ENCODE measurements at regions not wholly inside any gene's neighbourhood (a gene's known extent, or its start where the extent isn't known, plus 50 kb on each side); places are given as distances from the start of the nearest gene placed in this dataset.
"Not testable (repeated sequence)": the region's sequence is repeated elsewhere in the genome, so short reads cannot be mapped to it uniquely, and the experiment has no call there.

- no peak for DNase-seq (ENCODE audit: low spot score in 2 of 2)
- Histone ChIP-seq H3K27me3 (ENCODE audit: low read depth) (no peaks in the 10 kb centered on the region), H3K4me1 (no peaks in the 10 kb centered on the region), H3K36me3 (replicated peaks) (no peaks in the 10 kb centered on the region), H3K4me3 (no peak overlapping the region), H3K9me3 (no peaks in the 10 kb centered on the region)
- in situ Hi-C loops (cut with MboI; ENCODE audit: low sequenced_read_pairs) = no loop called here
These were observed 324.6 kb upstream of the RND3 start for GRCh38 chr2:150812066-150812465.

GRCh38 chr2:150811259-150811855 is 323.9 kb upstream of the RND3 start:
- no peaks in the 10 kb centered on the region for H3K9me3 ChIP-seq
- H3K36me3 ChIP-seq (replicated peaks) = no peaks in the 10 kb centered on the region
- no peak overlapping the region for H3K4me3 ChIP-seq
- in situ Hi-C loops (cut with MboI; ENCODE audit: low sequenced_read_pairs) = no loop called here
- no peak for DNase-seq (ENCODE audit: low spot score in 2 of 2)
- H3K27me3 ChIP-seq (ENCODE audit: low read depth) = no peaks in the 10 kb centered on the region
- H3K4me1 ChIP-seq = no peaks in the 10 kb centered on the region

GRCh38 chr2:150809103-150809502 is 321.6 kb upstream of the RND3 start:
- DNase-seq (ENCODE audit: low spot score in 2 of 2) = no peak
- Histone ChIP-seq H3K36me3 (replicated peaks) (no peaks in the 10 kb centered on the region), H3K9me3 (no peaks in the 10 kb centered on the region), H3K4me3 (no peak overlapping the region), H3K4me1 (no peaks in the 10 kb centered on the region), H3K27me3 (ENCODE audit: low read depth) (no peaks in the 10 kb centered on the region)
- in situ Hi-C loops (cut with MboI; ENCODE audit: low sequenced_read_pairs) = no loop called here

GRCh38 chr2:150806336-150806735 is 318.9 kb upstream of the RND3 start:
- H3K9me3 ChIP-seq = no peaks in the 10 kb centered on the region
- no peaks in the 10 kb centered on the region for H3K36me3 ChIP-seq (replicated peaks)
- in situ Hi-C loops (cut with MboI; ENCODE audit: low sequenced_read_pairs) = no loop called here
- DNase-seq (ENCODE audit: low spot score in 2 of 2) = no peak
- no peaks in the 10 kb centered on the region for H3K4me1 ChIP-seq
- H3K27me3 ChIP-seq (ENCODE audit: low read depth) = no peaks in the 10 kb centered on the region
- H3K4me3 ChIP-seq = no peak overlapping the region

GRCh38 chr2:150803689-150804398 is 316.4 kb upstream of the RND3 start:
- no peaks in the 10 kb centered on the region for H3K4me1 ChIP-seq
- H3K36me3 ChIP-seq (replicated peaks) = no peaks in the 10 kb centered on the region
- H3K27me3 ChIP-seq (ENCODE audit: low read depth) = no peaks in the 10 kb centered on the region
- in situ Hi-C loops (cut with MboI; ENCODE audit: low sequenced_read_pairs) = no loop called here
- DNase-seq (ENCODE audit: low spot score in 2 of 2) = no peak
- no peaks in the 10 kb centered on the region for H3K9me3 ChIP-seq
- no peak overlapping the region for H3K4me3 ChIP-seq

GRCh38 chr2:150802635-150803034 is 315.2 kb upstream of the RND3 start:
- DNase-seq (ENCODE audit: low spot score in 2 of 2) = no peak

GRCh38 chr2:150796236-150796635 is 308.8 kb upstream of the RND3 start:
- H3K27me3 ChIP-seq (ENCODE audit: low read depth); in situ Hi-C loops (cut with MboI; ENCODE audit: low sequenced_read_pairs); H3K9me3 ChIP-seq; H3K36me3 ChIP-seq (replicated peaks); DNase-seq (ENCODE audit: low spot score in 2 of 2); H3K4me3 ChIP-seq; H3K4me1 ChIP-seq: not testable (repeated sequence)

More at GRCh38 chr2:150802635-150803034, 315.2 kb upstream of the RND3 start:
- Histone ChIP-seq H3K27me3 (ENCODE audit: low read depth) (no peaks in the 10 kb centered on the region), H3K4me3 (no peak overlapping the region), H3K36me3 (replicated peaks) (no peaks in the 10 kb centered on the region), H3K9me3 (no peaks in the 10 kb centered on the region), H3K4me1 (no peaks in the 10 kb centered on the region)
- in situ Hi-C loops (cut with MboI; ENCODE audit: low sequenced_read_pairs) = no loop called here

GRCh38 chr2:150792780-150793300 is 305.4 kb upstream of the RND3 start:
- peaks cover 4% of the 10 kb centered on the region; the same call in 1 of the 2 replicates for H3K9me3 ChIP-seq
- H3K4me1 ChIP-seq = peaks cover 4% of the 10 kb centered on the region; the same call in 1 of the 2 replicates
- no peak overlapping the region for H3K4me3 ChIP-seq
- no peaks in the 10 kb centered on the region for H3K27me3 ChIP-seq (ENCODE audit: low read depth)
- in situ Hi-C loops (cut with MboI; ENCODE audit: low sequenced_read_pairs) = no loop called here
- H3K36me3 ChIP-seq (replicated peaks) = no peaks in the 10 kb centered on the region
- DNase-seq (ENCODE audit: low spot score in 2 of 2) = no peak

GRCh38 chr2:150791567-150791966 is 304.1 kb upstream of the RND3 start:
- no peaks in the 10 kb centered on the region for H3K27me3 ChIP-seq (ENCODE audit: low read depth)
- H3K9me3 ChIP-seq = peaks cover 4% of the 10 kb centered on the region; the same call in 1 of the 2 replicates
- in situ Hi-C loops (cut with MboI; ENCODE audit: low sequenced_read_pairs) = no loop called here
- H3K36me3 ChIP-seq (replicated peaks) = no peaks in the 10 kb centered on the region
- peaks cover 4% of the 10 kb centered on the region; the same call in 1 of the 2 replicates for H3K4me1 ChIP-seq
- DNase-seq (ENCODE audit: low spot score in 2 of 2) = no peak
- no peak overlapping the region for H3K4me3 ChIP-seq

- in situ Hi-C loops (cut with MboI; ENCODE audit: low sequenced_read_pairs) = no loop called here
- DNase-seq (ENCODE audit: low spot score in 2 of 2) = no peak
These were observed 302.0 kb upstream of the RND3 start for GRCh38 chr2:150789376-150789905.

GRCh38 chr2:150788426-150789140 is 301.1 kb upstream of the RND3 start:
- Histone ChIP-seq H3K9me3 (peaks cover 4% of the 10 kb centered on the region; the same call in 1 of the 2 replicates), H3K4me1 (no peaks in the 10 kb centered on the region), H3K4me3 (no peak overlapping the region), H3K27me3 (ENCODE audit: low read depth) (no peaks in the 10 kb centered on the region), H3K36me3 (replicated peaks) (no peaks in the 10 kb centered on the region)
- in situ Hi-C loops (cut with MboI; ENCODE audit: low sequenced_read_pairs) = no loop called here
- no peak for DNase-seq (ENCODE audit: low spot score in 2 of 2)

More at GRCh38 chr2:150789376-150789905, 302.0 kb upstream of the RND3 start:
- Histone ChIP-seq H3K27me3 (ENCODE audit: low read depth) (no peaks in the 10 kb centered on the region), H3K4me1 (no peaks in the 10 kb centered on the region), H3K4me3 (no peak overlapping the region), H3K36me3 (replicated peaks) (no peaks in the 10 kb centered on the region), H3K9me3 (peaks cover 4% of the 10 kb centered on the region; the same call in 1 of the 2 replicates)

GRCh38 chr2:150787353-150788093 is 300.1 kb upstream of the RND3 start:
- Histone ChIP-seq H3K4me1 (no peaks in the 10 kb centered on the region), H3K4me3 (no peak overlapping the region), H3K36me3 (replicated peaks) (no peaks in the 10 kb centered on the region), H3K9me3 (peaks cover 4% of the 10 kb centered on the region; the same call in 1 of the 2 replicates), H3K27me3 (ENCODE audit: low read depth) (no peaks in the 10 kb centered on the region)
- in situ Hi-C loops (cut with MboI; ENCODE audit: low sequenced_read_pairs) = no loop called here
- no peak for DNase-seq (ENCODE audit: low spot score in 2 of 2)

- Histone ChIP-seq H3K4me1 (no peaks in the 10 kb centered on the region), H3K4me3 (no peak overlapping the region), H3K27me3 (ENCODE audit: low read depth) (no peaks in the 10 kb centered on the region), H3K9me3 (no peaks in the 10 kb centered on the region), H3K36me3 (replicated peaks) (no peaks in the 10 kb centered on the region)
- DNase-seq (ENCODE audit: low spot score in 2 of 2) = no peak
- in situ Hi-C loops (cut with MboI; ENCODE audit: low sequenced_read_pairs) = no loop called here
These were observed 296.9 kb upstream of the RND3 start for GRCh38 chr2:150784389-150784788.
